Urinary bladder (tissue), 3 donors: ENCODE measurements at regions not wholly inside any gene's neighbourhood (a gene's known extent, or its start where the extent isn't known, plus 50 kb on each side); places are given as distances from the start of the nearest gene placed in this dataset.
"Not testable (repeated sequence)": the region's sequence is repeated elsewhere in the genome, so short reads cannot be mapped to it uniquely, and the experiment has no call there.

Experiments used
- DNase-seq: peaks from one replicate; pipeline ENCODE4 v3.0.0-alpha.2; 2015; ENCODE audit errors: extremely low spot score
- H3K27ac ChIP-seq: one replicate; pipeline ENCODE4 v1.5.1; 2013; ENCODE audit warnings: low read depth, mild to moderate bottlenecking, moderate library complexity
- H3K36me3 ChIP-seq: one replicate; pipeline ENCODE4 v1.6.1; 2013; ENCODE audit warnings: mild to moderate bottlenecking, moderate library complexity; ENCODE audit not compliant: insufficient read depth
- H3K4me1 ChIP-seq: one replicate; pipeline ENCODE4 v1.6.1; 2013; ENCODE audit warnings: mild to moderate bottlenecking, moderate library complexity; ENCODE audit not compliant: insufficient read depth
- H3K4me3 ChIP-seq: one replicate; pipeline ENCODE4 v1.5.1; 2013; ENCODE audit warnings: low read depth, low read length
- WGBS: extraction: QIAGEN DNeasy Blood & Tissue Kit; methylation state at CpG from one replicate; pipeline ENCODE4 v1.1.7; 2013; 5-methylcytosine and 5-hydroxymethylcytosine counted together
- donor health status: healthy with polysubstance abuse.
- donor health status: healthy.

GRCh38 chr1:58950897-58951296, 167.1 kb upstream of the JUN start:
- Histone ChIP-seq H3K4me3 (no peak overlapping the region), H3K36me3 (no peaks in the 10 kb centered on the region), H3K27ac (no peak overlapping the region), H3K4me1 (no peaks in the 10 kb centered on the region)
- 92% methylated on average over 7 of the region's 7 CpGs for WGBS
- DNase-seq, result no peak

- H3K27ac ChIP-seq, H3K4me1 ChIP-seq, H3K36me3 ChIP-seq, H3K4me3 ChIP-seq, DNase-seq: not testable (repeated sequence)
- WGBS, result 97% methylated on average over 1 of the region's 1 CpG
Measured at GRCh38 chr1:58953951-58954350, 170.1 kb upstream of the JUN start.

DNA sequence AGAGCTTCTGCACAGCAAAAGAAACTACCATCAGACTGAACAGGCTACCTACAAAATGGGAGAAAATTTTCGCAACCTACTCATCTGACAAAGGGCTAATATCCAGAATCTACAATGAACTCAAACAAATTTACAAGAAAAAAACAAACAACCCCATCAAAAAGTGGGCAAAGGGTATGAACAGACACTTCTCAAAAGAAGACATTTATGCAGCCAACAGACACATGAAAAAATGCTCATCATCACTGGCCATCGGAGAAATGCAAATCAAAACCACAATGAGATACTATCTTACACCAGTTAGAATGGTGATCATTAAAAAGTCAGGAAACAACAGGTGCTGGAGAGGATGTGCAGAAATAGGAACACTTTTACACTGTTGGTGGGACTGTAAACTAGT, 179.4 kb upstream of the JUN start:
- H3K36me3 ChIP-seq, DNase-seq: not testable (repeated sequence)
- WGBS, result 90% methylated on average over 2 of the region's 2 CpGs

DNA sequence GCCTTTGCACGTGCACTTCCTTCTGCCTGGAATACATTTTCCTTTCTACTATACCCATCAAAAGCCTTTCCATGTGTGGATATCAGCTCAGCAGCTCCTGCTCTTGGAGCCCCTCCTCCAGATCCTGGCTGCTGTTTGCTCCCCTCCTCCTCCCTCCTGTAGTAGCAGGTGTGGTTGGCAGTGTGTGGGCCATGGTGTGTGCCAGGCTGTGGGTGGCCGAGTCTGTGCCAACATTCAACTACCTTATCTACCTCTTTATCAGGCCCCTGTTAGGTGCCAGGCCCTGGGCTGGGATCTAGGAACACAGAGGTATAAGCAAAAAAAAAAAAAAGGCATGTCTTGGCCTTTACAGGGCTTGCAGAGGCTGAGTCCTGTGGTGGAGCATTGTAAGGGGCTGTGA, 180.6 kb upstream of the JUN start:
- no peak for DNase-seq
- H3K4me1 ChIP-seq, result peaks cover 3% of the 10 kb centered on the region
- no peak overlapping the region for H3K27ac ChIP-seq
- H3K4me3 ChIP-seq, result no peak overlapping the region
- WGBS, result 73% methylated on average over 2 of the region's 2 CpGs
- no peaks in the 10 kb centered on the region for H3K36me3 ChIP-seq

More for the DNA sequence above, 179.4 kb upstream of the JUN start:
- H3K4me1 ChIP-seq, H3K27ac ChIP-seq, H3K4me3 ChIP-seq: not testable (repeated sequence)

GRCh38 chr1:58964880-58965279, 181.0 kb upstream of the JUN start:
- 71% methylated on average over 1 of the region's 1 CpG for WGBS
- H3K4me1 ChIP-seq, result peaks cover 3% of the 10 kb centered on the region

GRCh38 chr1:58966103-58966916, 182.5 kb upstream of the JUN start:
- no peak overlapping the region for H3K4me3 ChIP-seq
- no peaks in the 10 kb centered on the region for H3K36me3 ChIP-seq
- 78% methylated on average over 6 of the region's 6 CpGs for WGBS
- H3K27ac ChIP-seq, result no peak overlapping the region
- peaks cover 3% of the 10 kb centered on the region for H3K4me1 ChIP-seq
- no peak for DNase-seq

More at GRCh38 chr1:58964880-58965279, 181.0 kb upstream of the JUN start:
- Histone ChIP-seq H3K4me3 (no peak overlapping the region), H3K36me3 (no peaks in the 10 kb centered on the region), H3K27ac (no peak overlapping the region)
- DNase-seq, result no peak

DNA sequence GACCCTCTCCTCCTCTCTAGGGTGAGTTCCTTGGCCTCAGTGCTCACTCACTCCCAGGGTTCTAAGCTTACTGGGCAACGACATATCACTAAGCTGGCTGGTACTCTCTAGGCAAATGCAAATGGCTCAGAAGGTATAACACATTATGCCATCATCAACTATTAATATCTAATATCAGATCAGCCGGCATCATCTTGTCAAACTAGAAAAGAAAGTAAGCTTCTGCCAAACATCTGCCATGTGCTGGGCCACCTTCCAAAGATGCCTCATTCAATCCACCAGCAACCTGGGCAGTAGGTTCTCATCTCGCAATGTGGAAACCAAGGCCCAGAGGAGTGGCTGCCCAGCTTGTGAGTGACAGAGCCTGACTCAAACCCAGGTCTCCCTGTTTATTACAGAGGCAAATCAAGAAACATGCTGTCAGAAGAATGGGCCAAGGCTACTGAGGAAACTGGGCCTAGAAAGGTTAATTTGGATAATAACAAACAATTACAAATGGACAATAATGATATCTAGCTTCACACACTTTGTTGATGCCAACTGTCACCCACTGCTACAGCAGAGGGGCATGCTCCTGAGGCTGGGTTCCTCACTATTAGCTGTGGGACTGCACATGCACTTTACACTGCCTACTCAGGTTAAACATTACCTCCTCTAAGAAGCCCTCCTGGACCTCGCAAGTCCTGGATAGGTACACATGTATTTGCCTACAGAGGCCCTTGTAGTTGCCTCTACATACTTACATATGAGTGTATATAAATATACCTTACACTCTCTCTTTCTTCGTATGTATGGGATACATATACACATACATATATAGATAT, 183.3 kb upstream of the JUN start:
- 94% methylated on average over 5 of the region's 5 CpGs for WGBS
- Histone ChIP-seq H3K4me3 (no peak overlapping the region), H3K4me1 (peaks cover 3% of the 10 kb centered on the region), H3K36me3 (no peaks in the 10 kb centered on the region), H3K27ac (no peak overlapping the region)
- DNase-seq, result no peak

DNA sequence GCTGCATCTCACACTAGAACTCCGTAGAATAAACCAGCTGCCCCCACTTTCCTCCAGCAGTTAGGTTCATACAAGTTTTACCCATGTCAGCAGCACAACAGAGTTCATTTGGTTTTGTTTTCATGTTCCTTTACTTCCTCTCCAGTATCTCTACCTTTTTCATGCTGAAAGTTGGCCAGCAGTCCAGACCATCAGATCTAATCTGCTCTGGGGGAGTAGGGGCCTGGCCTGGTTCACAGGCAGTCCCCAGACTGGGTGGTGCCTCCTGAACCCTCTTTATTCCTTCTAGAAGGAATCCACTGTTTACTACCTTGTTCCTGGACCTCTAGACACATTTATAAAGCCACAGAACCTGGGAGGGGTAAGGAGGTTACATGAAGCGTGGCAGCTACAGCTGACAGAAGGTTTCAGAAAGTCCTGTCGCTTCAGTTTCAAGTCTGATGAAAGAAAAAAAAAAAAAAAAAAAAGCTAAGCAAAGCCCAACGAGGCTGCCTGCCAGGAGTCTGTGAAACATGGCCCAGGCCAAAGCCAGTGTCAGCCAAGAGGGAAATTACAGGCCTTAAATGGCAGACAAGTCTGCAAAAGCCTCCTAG, 184.6 kb upstream of the JUN start:
- 6% methylated on average over 4 of the region's 4 CpGs for WGBS
- no peaks in the 10 kb centered on the region for H3K36me3 ChIP-seq
- H3K4me1 ChIP-seq, result peaks cover 3% of the 10 kb centered on the region
- H3K27ac ChIP-seq, result peak overlapping the region; percentile 94
- peak; percentile 67 for DNase-seq
- no peak overlapping the region for H3K4me3 ChIP-seq

DNA sequence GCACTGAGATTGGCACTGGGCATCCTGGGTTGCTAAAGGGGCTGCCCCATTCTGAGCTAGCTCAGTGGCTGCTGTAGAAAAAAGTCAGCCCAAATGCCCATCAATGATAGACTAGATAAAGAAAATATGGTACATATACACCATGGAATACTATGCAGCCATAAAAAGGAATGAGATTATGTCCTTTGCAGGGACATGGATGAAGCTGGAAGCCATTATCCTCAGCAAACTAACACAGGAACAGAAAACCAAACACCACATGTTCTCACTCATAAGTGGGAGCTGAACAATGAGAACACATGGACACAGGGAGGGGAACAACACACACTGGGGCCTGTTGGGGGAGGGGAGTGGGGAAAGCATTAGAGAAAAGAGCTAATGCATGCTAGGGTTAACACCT, 185.3 kb upstream of the JUN start:
- not testable (repeated sequence) for H3K4me3 ChIP-seq, DNase-seq, H3K27ac ChIP-seq, H3K36me3 ChIP-seq, H3K4me1 ChIP-seq

DNA sequence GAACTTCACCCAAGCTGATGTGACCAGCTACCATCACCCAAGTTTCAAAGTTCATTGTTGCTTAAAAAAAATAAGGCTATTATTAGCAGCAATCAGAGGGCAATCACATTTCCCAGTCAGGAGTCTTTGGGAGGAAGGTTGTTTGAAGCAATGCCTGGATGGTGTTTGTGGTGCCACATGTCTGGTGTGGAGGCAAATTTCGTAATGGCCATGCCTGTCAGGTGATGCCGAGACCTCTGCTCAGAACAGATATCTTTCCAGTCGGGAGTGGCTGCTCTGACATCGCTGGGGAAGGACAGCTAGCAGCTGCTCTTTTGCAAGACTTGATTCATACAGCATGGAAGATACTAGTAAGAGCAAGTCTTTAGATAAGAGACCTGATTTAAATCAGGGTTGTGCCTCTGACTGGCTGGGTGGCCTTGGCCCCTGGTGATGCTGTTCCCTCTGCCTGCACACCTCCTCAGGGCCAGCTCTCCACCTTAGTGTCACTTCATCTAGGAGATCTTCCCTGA, 187.8 kb upstream of the JUN start:
- DNase-seq, result no peak

GRCh38 chr1:58975888-58976287, 192.0 kb upstream of the JUN start:
- no peaks in the 10 kb centered on the region for H3K36me3 ChIP-seq
- 72% methylated on average over 3 of the region's 3 CpGs for WGBS
- no peaks in the 10 kb centered on the region for H3K4me1 ChIP-seq
- no peak overlapping the region for H3K27ac ChIP-seq
- no peak overlapping the region for H3K4me3 ChIP-seq
- peak; percentile 58 for DNase-seq

More for the DNA sequence above, 187.8 kb upstream of the JUN start:
- no peak overlapping the region for H3K4me3 ChIP-seq
- 50% methylated on average over 4 of the region's 4 CpGs for WGBS
- peaks cover 3% of the 10 kb centered on the region for H3K4me1 ChIP-seq
- no peaks in the 10 kb centered on the region for H3K36me3 ChIP-seq
- no peak overlapping the region for H3K27ac ChIP-seq

DNA sequence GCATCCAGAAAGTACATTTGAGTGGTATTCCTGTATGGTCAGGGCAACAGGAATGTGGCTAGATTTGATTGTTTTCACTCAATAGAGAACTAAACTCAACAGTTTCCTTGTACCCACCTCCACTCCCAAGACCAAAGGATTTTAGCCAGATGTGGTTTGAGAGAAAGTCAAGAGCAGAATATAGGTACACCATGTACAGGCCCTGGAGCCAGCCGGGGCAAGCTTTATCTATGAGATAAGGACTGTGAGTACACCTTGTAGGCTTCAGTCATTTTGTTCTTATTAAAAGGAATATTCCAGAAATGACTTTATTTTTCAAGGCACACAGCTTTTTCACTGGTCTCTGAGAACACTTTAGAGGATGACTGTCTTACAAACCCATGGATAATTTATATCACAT, 192.4 kb upstream of the JUN start:
- Histone ChIP-seq H3K4me1 (no peaks in the 10 kb centered on the region), H3K36me3 (no peaks in the 10 kb centered on the region), H3K4me3 (no peak overlapping the region), H3K27ac (no peak overlapping the region)
- DNase-seq, result no peak
- WGBS, result 86% methylated on average over 1 of the region's 1 CpG

GRCh38 chr1:58977598-58977997, 193.8 kb upstream of the JUN start:
- no peaks in the 10 kb centered on the region for H3K4me1 ChIP-seq
- H3K36me3 ChIP-seq, result no peaks in the 10 kb centered on the region
- no peak overlapping the region for H3K4me3 ChIP-seq
- 87% methylated on average over 1 of the region's 1 CpG for WGBS
- H3K27ac ChIP-seq, result no peak overlapping the region
- no peak for DNase-seq
